Erythroblast (primary cell): ENCODE measurements at regions not wholly inside any gene's neighbourhood (a gene's known extent, or its start where the extent isn't known, plus 50 kb on each side); places are given as distances from the start of the nearest gene placed in this dataset.

Source experiments
- GATA1 ChIP-seq: IDR thresholded peaks from 2 replicates; pipeline ENCODE4 v1.6.1; 2011; ENCODE audit warnings: low read depth, mild to moderate bottlenecking, control low read depth, low read length, moderate library complexity
- POLR2A ChIP-seq: IDR thresholded peaks from 2 replicates; pipeline ENCODE4 v1.6.1; 2011; ENCODE audit warnings: mild to moderate bottlenecking, low read length

DNA sequence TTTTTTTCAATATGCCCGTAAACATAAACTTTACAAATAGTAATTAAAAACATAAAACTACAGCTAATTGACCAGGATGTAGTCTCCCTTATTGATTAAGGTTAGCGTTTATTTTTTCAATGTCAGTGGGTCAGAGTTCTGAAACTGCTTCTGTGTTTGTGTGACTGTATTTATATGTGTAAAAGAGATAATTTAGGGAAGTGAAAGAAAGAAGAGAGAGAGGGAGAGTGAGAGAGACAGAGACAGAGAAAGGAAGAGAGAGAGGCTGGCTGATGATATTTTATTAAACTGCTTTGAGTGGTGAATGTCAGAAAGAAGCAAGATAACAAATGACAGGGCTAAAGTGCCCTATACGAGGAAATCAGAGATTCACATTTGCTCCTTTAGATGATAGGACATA, 266.1 kb upstream of the PTCHD4 start:
- TF ChIP-seq POLR2A: no peak
- no peak for TF ChIP-seq GATA1
